ENCODE measurements at regions not wholly inside any gene's neighbourhood (a gene's known extent, or its start where the extent isn't known, plus 50 kb on each side); places are given as distances from the start of the nearest gene placed in this dataset.
"Not testable (repeated sequence)": the region's sequence is repeated elsewhere in the genome, so short reads cannot be mapped to it uniquely, and the experiment has no call there.

DNA sequence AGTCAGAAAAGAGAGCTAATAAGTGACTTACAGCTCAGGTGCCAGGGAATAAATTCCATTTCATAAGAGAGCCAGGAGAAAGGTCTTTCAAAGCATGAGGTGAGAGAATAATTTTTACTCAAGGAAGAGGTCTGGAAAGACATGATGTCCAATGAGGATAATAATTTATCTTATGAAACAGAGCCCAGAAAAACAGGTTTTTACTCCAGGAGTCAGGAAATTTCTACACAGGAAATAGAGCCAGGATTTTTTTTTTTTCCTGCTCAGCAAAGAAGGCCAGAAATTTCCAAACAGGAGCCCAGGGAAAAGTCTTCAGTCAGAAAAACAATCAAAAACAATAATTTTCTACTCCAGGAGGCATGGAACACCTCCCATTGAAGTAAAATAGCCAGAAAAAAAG lies 1185.7 kb upstream of the TSPY4 start:
- no peak for DNase-seq

DNA sequence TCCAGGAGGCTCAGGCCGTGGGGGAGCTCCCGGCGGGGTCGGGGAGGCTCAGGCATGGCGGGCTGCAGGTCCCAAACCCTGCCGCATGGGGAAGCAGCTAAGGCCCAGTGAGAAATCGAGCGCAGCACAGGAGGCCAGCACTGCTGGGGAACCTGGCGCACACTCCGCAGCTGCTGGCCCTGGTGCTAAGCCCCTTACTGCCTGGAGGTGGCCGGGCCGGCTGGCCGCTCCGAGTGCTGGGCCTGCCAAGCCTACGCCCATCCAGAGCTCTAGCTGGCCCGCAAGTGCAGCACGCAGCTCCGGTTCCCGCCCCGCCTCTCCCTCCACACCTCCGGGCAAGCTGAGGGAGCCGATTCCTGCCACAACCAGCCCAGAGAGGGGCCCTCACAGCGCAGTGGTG lies 1208.7 kb upstream of the TSPY4 start:
- no peak for DNase-seq

DNA sequence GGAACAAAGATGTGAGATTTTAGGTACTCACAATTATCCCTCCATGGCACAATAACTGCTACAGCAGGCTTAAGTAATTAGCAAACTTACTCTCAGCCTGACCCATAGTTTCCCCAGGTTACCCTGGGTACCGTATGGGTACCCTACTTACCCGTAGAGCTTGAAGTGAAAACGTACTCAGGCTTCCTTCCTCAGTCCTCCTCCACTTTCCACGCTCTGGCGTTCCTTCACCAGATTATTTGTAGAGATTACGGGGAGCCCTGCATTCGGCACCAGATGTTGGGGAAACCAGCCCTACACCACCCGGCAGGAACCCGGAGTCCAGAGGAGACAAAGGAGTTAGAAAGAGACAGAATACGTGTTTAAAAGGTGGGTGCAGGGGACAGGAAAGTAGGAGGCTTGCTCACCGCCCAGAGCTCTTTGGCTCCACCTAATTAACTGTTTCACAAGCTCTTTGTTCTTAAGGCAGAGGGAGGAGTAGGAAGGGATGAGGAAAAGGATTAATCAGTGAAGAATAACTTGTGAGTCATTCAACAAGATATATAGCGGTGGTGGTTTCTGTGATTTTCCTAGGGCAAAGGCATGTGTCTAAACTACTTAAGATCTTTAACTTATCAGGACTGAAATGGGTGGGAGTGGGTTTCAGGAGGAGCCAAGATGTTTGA lies 1211.2 kb upstream of the TSPY4 start:
- no peak for DNase-seq

- DNase-seq = no peak
Measured at GRCh38 chrY:8121825-8122224, 1210.3 kb upstream of the AMELY start.

- no peak for DNase-seq
Measured at GRCh38 chrY:8094429-8094828, 1182.9 kb upstream of the AMELY start.

DNA sequence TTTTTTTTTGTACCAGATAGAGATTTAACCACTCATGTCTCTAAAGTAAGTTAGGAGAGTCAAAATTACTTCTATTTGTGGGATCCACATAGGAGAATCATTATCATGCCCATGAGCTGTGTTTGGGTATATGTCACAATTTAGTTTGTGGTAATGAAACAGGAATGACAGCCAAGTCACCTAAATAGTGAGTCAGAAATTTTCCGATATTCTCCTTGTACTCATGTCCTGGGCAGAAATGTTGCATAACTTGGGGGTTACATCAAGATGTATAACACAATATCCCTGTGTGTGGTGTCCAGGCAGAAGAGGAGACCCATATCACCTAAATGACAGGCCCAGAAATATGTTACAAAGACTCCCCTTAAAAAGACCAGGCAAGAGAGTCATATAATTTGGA lies 1181.4 kb upstream of the AMELY start:
- no peak for DNase-seq

DNA sequence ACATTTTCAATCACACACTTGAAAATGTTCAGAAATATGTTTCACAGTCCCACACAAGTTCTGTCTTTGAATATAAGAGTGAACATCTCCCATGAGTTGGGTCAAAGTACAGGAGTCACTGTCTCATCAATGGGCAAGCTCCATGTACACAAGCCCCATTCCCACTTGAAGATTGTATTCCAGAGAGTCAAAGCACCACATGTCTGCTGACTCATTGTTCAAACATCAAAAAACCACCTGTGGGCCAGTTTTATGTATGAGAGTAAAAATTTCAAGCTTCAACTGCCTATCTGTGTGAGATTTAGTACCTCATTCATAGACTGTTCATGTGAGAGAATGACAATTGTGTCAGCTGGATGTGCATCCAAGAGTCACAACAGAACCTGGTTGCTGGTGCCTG lies 1174.4 kb upstream of the AMELY start:
- DNase-seq = no peak

GRCh38 chrY:8084192-8084591 lies 1172.6 kb upstream of the AMELY start:
- DNase-seq = no peak

GRCh38 chrY:8081151-8081550 lies 1169.6 kb upstream of the AMELY start:
- no peak for DNase-seq

DNA sequence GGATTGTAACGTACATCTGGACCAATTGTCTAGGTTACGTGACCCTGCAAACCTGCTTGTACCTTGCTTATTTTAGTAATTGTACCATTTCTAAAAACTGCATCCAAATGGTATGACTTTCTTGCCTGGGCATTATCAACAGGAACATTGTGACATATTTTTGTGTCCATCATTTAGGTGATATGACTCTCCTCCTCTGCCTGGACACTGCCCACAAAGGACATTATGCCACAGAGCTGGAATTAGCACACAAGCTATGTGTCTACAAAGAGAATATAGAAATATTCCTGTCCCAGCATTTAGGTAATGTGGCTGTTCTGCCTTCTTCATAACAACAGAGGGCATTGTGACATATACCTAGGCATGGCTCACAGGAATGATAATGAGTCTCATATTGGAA lies 1153.7 kb upstream of the AMELY start:
- DNase-seq = no peak

GRCh38 chrY:8064500-8064899 lies 1152.9 kb upstream of the AMELY start:
- DNase-seq = no peak

DNA sequence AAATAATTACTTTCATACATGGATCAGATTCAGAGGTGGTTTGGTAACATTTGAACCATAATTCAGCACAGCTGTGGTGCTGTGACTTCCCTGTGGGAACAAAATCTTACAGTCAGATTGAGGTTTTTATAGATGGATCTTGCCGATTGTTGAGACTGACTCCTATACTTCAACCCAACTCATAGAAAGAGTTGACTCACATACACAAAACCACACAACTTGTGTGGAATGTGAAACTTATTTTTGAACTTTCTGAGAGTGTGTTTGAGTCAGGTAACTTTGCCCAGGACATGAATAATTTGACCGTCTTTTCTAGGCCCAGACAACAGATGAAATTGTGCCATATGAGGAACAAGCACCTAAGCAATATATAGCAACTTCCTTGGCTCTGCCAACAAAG lies 1152.4 kb upstream of the AMELY start:
- no peak for DNase-seq

GRCh38 chrY:8058613-8059012 lies 1147.1 kb upstream of the AMELY start:
- DNase-seq = no peak

DNA sequence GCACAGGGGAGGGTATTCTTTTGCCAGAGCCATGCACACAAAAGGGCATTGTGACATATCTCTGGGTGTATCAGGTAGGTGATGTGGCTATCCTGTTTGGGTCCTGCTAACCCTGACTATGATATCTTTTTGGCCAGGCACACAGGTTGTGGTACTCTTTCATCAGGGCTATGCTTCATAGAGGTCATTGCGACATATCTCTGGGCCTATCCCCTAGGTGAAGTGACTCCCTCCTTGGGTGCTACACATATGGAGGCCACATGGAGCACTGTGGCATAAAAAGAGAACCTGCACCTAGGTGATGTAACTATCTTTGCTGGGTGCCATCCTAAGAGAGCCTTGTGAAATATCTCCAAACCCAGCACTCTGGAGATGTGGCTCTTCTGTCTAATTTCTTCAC lies 1139.8 kb upstream of the AMELY start:
- DNase-seq = no peak

- DNase-seq = no peak
Measured at GRCh38 chrY:8041238-8041637, 1129.7 kb upstream of the AMELY start.

DNA sequence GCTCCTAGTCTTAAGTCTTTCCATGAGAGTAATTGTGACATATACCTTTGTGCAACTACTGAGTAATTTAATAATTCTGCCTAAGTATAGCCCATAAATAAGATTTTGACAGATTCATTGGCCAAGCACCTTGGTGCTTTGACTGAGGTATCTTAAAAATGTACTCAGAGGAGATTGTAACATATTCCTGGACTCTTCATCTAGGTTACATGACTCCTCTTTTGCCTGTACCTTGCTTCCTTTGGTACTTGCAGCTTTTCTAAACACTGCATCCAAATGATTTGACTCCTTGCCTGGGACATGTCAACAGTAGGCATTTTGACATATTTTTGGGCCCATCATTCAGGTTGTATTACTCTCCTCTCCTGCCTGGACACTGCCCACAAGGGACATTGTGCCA lies 1125.0 kb upstream of the AMELY start:
- DNase-seq = no peak

DNA sequence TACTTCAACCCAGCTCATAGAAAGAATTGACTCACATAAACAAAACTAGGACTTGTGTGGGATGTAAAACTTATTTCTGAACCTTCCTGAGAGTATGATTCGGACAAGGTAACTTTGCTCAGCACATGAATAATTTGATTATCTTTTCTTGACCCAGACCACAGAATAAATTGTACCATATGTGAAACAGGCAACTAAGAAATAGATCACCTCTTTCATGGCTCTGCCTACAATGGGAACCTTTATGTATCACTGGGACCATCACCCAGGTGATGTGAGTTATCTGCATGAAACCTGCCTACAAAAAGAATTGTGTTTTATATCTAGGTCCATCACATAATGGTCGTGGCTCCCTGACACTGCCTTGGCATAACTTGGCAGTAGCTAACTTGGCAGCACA lies 1124.1 kb upstream of the AMELY start:
- no peak for DNase-seq

DNA sequence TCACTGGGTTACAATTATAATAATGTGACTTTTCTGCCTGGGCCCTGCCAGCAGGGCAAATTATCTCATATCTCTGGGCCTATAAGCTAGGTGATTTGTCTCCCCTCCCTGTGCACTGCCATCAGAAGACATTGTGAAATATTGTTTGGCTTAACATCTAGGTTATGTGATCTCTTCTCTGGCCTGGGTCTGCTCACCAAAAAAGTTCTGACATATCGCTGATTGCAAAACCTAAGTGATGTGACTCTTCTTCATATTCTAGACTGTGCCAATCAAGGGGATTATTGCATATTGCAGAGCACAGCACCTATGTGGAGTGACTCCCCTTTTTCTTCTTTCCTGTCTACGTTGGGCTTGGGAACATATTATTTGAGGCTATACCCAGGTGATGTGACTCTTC lies 1123.1 kb upstream of the AMELY start:
- DNase-seq = no peak

DNA sequence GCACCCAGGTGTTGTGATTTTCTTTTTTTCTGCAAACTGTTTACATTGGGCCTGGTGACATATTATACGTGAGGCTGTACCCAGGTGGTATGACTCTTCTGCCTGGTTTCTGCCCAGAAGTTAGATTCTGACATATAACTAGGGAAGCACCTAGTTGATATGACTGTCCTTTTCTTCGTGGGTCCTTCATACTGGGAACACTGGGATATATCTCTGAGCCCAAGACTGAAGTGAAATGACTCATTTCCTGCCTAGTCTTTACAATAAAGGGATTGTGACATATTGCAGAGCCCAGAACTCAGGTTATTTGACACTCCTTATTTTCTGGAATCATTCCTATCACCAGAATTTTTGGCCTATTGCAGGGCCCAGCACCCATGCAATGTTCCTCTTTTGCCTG lies 1121.6 kb upstream of the AMELY start:
- DNase-seq = no peak

GRCh38 chrY:8020540-8020939 lies 1109.0 kb upstream of the AMELY start:
- no peak for DNase-seq

DNA sequence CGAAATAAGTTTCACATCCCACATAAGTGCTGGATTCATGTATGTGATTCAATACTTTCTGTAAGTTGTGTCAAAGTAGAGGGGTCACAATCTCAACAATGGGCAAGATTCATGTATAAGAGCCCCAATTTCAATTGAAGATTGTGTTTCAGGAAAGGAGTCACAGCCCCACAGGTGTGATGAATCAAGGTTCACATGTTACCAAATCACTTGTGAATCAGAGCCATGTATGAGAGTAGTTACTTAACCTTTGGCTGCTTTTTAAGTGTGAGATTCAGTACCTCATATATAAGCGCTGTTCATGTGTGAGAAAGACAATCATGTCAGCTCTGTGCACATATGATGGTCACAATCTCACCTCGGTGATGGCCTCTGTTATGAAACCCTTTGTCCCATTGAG lies 1100.0 kb upstream of the AMELY start:
- DNase-seq = no peak

DNA sequence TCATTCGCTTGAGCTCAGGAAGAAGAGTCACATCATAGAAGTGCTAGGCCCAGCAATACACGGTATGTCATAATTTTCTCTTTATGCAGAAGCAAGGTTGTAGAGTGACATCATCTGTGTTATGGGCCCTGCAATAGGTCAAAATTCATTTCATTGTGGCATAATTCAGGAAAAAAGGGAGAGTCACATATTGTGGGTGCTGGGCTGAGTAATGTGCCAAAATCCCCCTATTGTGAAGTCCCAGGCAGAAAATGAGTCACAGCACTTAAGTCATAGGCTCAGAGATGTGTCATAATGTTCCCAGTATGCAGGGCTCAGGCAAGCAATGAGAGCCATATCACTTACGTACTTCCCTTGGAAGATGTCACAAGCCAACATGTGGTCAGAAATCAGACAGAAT lies 1092.6 kb upstream of the AMELY start:
- DNase-seq = no peak

GRCh38 chrY:7996726-7997125 lies 1085.2 kb upstream of the AMELY start:
- DNase-seq = no peak

DNA sequence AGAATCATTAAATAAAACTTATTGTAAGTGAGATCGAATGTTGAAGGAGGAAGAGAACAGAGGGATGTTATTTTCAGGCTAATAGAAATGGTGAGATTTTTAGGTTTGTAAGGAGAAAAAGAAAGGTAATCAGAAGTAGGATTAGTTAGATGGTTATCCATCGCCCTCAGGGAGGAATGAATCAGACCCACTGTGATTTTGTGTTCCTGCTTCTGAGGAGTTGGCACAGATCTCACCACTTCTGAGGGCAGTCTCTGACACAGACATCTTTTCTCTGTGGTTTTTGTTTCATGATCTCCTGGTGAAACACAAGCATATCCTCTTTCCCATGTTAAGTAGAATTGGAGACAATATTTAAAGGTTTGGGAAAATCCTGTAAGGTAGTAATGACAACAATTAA lies 1083.2 kb upstream of the AMELY start:
- DNase-seq = not testable (repeated sequence)

- DNase-seq = no peak
Measured at GRCh38 chrY:7979770-7980169, 1068.2 kb upstream of the AMELY start.

DNA sequence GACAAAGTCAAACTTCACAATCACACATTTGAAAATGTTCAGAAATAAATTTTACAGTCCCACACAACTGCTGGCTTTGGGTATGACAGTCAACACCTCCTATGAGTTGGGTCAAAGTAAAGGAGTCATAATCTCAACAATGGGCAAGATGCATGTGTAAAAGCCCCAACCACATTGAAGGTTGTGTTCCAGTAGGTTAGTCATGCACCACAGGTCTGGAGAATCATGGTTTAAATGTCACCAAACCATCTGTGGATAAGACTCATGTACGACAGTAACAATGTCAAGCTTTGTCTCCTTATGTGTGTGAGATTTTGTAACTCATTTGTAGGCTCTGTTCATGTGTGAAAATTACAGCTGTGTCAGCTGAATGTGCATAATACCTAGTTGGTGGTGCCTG lies 1065.7 kb upstream of the AMELY start:
- DNase-seq = no peak
